ENCODE measurements at regions not wholly inside any gene's neighbourhood (a gene's known extent, or its start where the extent isn't known, plus 50 kb on each side); places are given as distances from the start of the nearest gene placed in this dataset.
"Not testable (repeated sequence)": the region's sequence is repeated elsewhere in the genome, so short reads cannot be mapped to it uniquely, and the experiment has no call there.

DNA sequence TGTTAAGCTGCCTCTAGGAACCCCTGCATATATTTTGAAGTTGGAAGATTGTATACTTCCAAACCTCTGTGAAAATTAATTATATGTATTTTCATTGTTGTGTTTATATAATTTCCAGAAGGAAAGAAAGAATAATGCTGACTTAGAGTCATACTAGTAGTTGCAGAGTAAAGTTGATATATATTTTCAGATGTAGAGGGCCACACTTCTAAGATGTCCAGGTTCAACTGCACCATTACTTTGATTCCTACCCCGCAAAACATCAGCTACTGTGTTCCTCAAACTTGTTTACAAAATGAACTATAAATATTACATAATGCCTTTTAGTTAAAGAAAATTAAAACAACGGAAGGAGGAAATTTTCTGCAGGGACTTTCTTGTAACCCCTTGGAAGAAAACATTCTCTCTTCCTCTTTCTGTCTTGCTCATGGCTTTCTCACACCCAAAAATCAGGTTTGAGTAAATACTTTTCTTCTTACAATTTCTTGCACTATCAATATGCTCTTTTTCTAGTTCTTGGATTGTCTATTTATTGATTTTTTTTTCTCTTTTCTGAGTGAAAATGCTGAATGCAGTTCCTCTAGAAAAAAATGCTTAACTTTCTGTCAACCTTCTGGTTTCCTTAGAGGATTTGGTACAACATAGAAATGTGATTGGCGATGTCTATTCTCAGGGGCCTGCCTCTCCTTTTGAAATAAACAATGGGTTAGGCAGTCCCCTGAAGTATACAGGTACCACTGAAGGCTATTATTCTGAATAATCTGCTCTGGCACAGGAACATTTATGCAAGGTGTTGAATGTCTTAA lies 867.8 kb downstream of the TTLL7 start:
- DNase-seq (ENCODE audit: low spot score) = no peak

GRCh38 chr1:83129107-83129506 lies 869.8 kb downstream of the TTLL7 start:
- no peak for DNase-seq (ENCODE audit: low spot score)

DNA sequence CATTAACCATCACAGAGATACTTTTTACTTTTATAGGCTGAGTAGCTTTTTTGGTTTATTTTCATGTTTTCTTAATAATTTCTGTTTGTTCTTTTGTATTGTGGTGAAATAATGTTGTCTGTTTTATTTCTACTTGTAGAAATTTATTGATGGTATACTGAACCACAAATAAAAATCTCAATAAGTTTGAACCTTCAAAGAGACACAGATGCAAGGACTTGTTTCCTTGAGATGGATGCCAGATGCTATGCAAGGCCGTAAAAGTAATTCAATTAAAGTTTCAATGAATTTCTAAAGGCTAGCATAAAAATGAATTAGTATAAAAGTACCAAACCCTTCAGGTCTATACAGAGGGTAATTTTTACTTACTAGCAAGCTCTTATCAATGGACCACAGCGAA lies 873.5 kb downstream of the TTLL7 start:
- DNase-seq (ENCODE audit: low spot score) = no peak

DNA sequence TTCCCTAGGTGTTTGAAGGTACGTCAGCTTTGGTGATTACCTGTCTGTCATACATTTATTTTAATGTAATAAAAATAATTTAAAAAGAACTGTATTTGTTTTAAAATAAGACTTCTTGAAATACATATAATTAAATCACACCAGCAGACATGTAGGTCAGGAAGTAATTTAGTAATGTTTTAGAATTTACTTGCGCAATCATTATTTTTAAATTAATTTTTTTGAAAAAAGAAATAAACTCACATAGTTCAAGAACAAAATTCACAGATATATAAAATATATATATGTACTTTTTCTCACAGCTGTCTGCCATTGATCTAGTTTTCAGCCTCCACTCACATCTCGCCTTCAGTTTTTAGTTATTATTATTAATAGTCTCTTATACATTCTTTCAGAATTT lies 875.9 kb downstream of the TTLL7 start:
- no peak for DNase-seq (ENCODE audit: low spot score)

- no peak for DNase-seq (ENCODE audit: low spot score)
Measured at GRCh38 chr1:83118472-83118871, 880.5 kb downstream of the TTLL7 start.

DNA sequence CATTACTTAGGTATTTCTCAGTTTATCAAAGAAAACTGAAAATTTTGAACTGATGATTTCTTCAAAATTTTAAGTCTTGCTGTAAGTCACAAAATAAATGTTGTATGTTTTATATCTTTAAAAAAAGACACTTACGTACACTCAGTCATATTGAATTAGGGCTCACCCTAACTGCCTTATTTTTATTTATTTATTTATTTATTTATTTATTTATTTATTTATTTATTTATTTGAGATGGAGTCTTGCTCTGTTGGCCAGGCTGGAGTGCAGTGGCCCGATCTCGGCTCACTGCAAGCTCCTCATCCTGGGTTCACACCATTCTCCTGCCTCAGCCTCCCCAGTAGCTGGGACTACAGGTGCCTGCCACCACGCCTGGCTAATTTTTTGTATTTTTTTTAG lies 881.9 kb downstream of the TTLL7 start:
- not testable (repeated sequence) for DNase-seq (ENCODE audit: low spot score)

- no peak for DNase-seq (ENCODE audit: low spot score)
Measured at GRCh38 chr1:83115785-83116184, 883.1 kb downstream of the TTLL7 start.

GRCh38 chr1:83114136-83114834 lies 884.6 kb downstream of the TTLL7 start:
- no peak for DNase-seq (ENCODE audit: low spot score)

- DNase-seq (ENCODE audit: low spot score) = no peak
Measured at GRCh38 chr1:83113652-83114051, 885.3 kb downstream of the TTLL7 start.

GRCh38 chr1:83112248-83112885 lies 886.6 kb downstream of the TTLL7 start:
- DNase-seq (ENCODE audit: low spot score) = no peak

DNA sequence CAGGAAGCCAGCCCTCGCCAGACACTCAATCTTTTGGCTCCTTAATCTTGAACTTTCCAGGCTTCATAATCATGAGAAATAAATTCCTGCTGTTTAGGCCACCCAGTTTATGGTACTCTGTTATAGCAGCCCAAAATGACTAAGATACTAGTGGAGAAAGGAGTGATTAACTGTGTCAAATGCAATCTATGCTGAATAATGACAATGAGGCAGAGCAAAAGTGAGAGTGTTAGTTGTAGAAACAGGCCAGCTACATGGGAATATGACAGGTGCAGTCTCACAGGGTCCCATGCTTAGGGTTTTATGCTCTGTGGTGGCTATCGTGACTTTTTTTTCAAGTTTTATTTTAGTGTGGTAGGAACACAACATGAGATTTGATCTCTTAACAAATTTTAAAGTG lies 888.8 kb downstream of the TTLL7 start:
- no peak for DNase-seq (ENCODE audit: low spot score)

DNA sequence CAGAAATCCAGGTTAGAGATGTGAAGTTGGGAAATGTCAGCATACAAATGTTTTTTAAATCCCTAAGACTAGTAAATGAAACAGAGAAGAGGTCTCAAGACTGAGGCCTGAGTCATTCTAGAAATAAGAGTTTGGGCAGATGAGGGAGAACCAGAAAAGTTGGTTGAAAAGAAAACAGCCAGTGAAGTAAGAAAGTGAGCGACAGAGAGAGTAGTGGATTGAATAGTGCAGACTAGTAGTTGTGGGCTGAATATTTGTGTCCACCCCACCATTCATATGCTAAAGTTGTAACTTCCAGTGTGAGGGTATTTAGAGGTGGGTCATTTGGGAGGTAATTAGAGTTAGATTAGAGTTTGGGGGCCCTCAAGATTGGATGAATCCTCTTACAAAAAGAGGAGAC lies 889.2 kb downstream of the TTLL7 start:
- DNase-seq (ENCODE audit: low spot score) = no peak

GRCh38 chr1:83104558-83104957 lies 894.4 kb downstream of the TTLL7 start:
- no peak for DNase-seq (ENCODE audit: low spot score)

DNA sequence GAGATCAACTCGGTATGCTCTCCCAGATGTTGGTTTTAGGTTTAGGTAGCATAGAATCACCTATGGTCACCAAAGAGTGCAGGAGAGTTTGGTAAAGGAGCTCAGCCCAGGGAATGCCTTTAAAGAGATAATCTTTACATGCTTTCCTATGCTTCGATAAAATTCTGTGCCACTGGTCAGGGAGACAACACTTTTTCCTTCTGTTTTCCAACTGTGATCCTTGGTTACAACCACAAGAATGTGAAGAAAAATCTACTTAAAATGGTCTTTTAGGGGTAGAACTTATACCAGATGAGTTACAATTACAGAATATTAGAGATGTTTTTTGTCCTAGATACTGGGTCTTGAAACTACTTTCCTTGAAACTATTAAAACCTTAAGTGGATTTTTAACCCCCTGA lies 895.6 kb downstream of the TTLL7 start:
- DNase-seq (ENCODE audit: low spot score) = no peak

DNA sequence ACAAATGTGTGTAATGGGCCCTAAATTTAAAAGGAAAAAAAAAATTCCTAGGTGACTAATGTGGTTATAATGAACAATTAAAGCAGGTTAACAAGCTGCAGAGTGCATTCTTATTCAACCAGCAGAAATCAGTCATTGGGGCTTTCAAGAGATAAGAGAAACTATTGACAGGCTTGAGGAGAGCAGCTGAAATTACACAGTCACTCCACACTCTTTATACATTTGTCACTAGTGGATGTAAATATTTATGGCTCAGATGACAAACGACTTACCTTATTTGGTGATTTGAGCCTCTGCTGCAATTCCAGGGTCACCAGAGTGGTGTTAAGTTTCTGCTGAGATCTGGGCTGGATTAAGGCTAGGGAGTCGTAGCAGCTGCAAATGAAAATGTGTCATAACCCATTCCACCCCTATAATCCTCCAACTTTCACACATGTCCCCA lies 896.3 kb downstream of the TTLL7 start:
- no peak for DNase-seq (ENCODE audit: low spot score)

DNA sequence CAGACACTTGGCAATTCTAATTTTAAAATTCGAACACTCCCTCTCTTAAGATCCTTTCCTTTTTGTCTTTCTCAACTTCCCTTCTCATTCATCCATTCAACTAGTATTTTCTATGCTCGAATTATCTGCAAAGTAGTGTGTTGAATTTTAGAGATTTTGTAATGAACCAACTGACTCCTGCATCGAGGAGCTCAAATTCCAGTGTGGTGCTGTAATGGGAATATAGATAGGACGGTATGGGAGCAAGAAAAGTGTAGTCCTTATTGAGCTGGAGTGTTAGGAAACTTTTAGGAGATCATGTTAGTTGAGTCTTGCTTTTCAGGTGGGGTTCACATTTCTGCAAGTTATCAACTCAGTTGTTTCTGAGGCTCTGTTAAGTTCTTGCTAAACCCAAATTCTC lies 897.5 kb downstream of the TTLL7 start:
- no peak for DNase-seq (ENCODE audit: low spot score)

- no peak for DNase-seq (ENCODE audit: low spot score)
Measured at GRCh38 chr1:83100133-83100532, 898.8 kb downstream of the TTLL7 start.

DNA sequence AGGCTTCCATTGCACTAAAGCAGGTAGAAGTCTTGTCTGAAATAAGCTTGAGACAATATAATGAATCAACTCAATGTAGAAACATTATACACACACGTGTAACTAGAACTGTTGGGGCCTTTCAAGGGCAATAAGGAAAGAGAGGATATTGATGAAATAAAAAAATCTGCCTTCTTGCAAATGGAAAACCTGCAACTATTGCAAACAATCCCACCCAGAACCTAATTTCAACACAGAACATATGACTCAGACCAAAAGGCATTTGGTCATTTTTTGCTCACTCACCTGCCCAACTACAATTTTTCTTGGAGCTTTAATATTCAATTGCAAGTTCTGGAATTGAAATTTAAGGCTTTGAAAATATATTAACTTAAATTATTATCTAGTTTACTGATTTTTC lies 900.1 kb downstream of the TTLL7 start:
- DNase-seq (ENCODE audit: low spot score) = no peak

DNA sequence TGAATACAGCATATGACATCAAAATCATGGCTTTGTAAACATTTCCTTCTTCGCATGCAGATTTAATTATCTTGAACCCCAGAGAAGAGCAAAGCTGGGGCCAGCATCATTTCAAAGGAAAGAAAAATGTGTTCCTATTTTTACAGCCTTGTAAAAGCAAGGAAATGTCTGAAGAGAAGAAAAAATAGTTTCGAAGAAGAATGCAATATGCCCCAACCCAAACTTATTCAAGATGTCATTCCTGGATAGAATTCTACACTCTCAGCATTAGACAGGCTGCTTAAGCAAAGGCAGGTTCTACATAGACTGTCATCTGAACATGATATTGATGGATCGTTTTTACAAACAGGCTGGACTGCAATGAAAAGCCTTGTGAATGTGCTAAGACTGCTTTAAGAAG lies 900.8 kb downstream of the TTLL7 start:
- DNase-seq (ENCODE audit: low spot score) = no peak

- DNase-seq (ENCODE audit: low spot score) = no peak
Measured at GRCh38 chr1:83097715-83098114, 901.2 kb downstream of the TTLL7 start.

DNA sequence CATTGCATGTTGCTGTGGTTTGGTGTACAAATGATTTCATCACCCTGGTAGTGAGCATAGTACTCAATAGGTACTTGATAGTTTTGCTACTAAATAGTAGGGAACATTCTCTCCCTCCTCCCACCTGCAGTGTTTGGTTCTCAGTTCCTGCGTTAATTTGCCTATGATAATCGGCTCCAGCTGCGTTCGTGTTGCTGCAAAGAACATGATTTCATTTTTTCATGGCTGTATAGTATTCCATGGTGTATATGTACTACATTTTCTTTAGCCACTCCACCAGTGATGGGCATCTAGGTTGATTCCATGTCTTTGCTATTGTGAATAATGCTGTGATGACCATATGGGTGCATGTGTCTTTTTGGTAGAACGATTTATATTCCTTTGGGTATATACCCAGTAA lies 903.4 kb downstream of the TTLL7 start:
- no peak for DNase-seq (ENCODE audit: low spot score)

DNA sequence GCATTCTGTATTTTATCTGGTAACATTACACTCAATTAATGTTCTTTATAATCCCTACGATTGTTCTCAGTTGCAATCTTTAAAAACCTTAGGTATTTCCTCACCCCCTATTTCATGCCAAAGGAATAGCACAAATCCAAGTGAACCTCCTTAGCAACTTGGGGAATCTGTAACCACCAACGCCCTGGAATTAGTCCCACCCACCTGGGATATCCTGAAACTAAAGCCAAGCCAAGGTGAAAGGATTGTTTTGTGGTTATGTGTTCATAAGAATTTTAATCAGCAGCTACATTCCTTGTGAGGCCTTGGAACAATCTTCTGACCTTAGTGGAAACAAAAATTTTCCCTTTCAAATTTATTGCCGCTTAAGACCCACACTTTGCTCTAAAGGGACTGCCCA lies 908.7 kb downstream of the TTLL7 start:
- DNase-seq (ENCODE audit: low spot score) = no peak

DNA sequence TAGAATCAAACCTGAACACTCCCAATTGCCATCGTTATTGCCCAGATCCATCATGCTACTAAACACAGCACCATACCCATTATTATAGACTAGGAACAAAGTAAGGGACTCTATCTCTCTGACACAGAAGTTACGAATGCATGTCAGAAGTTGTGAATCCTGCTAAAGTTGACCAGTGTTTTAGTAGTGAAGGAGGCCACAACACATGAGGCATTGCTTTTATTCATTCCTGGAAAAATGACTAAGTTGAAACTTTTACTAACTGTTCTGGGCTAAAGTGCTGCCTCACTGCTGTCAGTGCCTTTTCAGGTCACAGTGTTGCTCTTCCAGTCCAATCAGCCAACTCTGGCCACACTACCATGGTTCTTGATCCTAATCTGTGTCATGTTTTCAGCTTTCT lies 911.1 kb downstream of the TTLL7 start:
- DNase-seq (ENCODE audit: low spot score) = no peak

Data from germinal center (tissue), 1 donor.